HepG2 (cell line): ENCODE measurements at regions not wholly inside any gene's neighbourhood (a gene's known extent, or its start where the extent isn't known, plus 50 kb on each side); places are given as distances from the start of the nearest gene placed in this dataset.

Source experiments
- ATAC-seq: fragments of 200-7000 bp; cut with Tn5 transposase; 3 replicates; pipeline ENCODE4 v1.9.1; 2020; ENCODE audit warnings: mild to moderate bottlenecking, moderate library complexity
- BruUV-seq: library from RNA; stranded (reverse); fragments of 400-500 nt; replicated peaks from 2 replicates; lab custom pipeline; 2021; lab: Mats Ljungman, UMichigan
- CTCF ChIA-PET: fragments of 300-600 bp; formaldehyde crosslinking; extraction: SDS; loops from one replicate; lab custom pipeline; 2021; ENCODE audit warnings: low total read pairs, inconsistent platforms, low intra/inter-chr PET ratio; lab: Yijun Ruan, JAX
- POLR2A ChIA-PET: fragments of 350-600 bp; sonication (Branson Sonifier 250); formaldehyde crosslinking; loops from one replicate; lab custom pipeline; 2020; ENCODE audit warnings: antibody characterized with exemption, inconsistent platforms; lab: Yijun Ruan, JAX
- DNase-seq: peaks from one replicate; pipeline ENCODE4 v3.0.0-alpha.2; 2015; ENCODE audit warnings: low spot score
- FAIRE-seq: peaks from 3 replicates; lab custom pipeline; 2011; peaks lifted over from hg19 to GRCh38; lab: Jason Lieb, UNC
- H2AFZ ChIP-seq: one replicate; pipeline ENCODE4 v1.6.1; 2011; ENCODE audit warnings: low read length, inconsistent platforms
- H3K27ac ChIP-seq: fragments of 300-600 bp; 3 replicates; pipeline ENCODE4 v1.8.0; 2011; ENCODE audit warnings: mixed run types, mild to moderate bottlenecking, mixed read lengths, low read length, inconsistent platforms; ENCODE audit not compliant: insufficient read depth; ENCODE audit errors: extremely low read length
- H3K27me3 ChIP-seq, 2 experiments: fragments of 200-600 bp in 1 of 2; 2 replicates in 1 of 2; 3 replicates in 1 of 2; pipeline versions ENCODE4 v1.6.0 to v1.8.0; 2011; ENCODE audit warnings: low read length in 2 of 2, mild to moderate bottlenecking in 2 of 2, moderate library complexity in 2 of 2, inconsistent platforms in 1 of 2; ENCODE audit not compliant: insufficient read depth in 2 of 2, control insufficient read depth in 1 of 2
- H3K36me3 ChIP-seq, 2 experiments: fragments of 200-600 bp in 1 of 2; replicated peaks in 1 of 2; 2 replicates in 1 of 2; 3 replicates in 1 of 2; pipeline versions ENCODE4 v1.5.1 to v1.8.0; 2011; ENCODE audit warnings: low read length in 2 of 2, inconsistent platforms in 1 of 2; ENCODE audit not compliant: insufficient read depth in 2 of 2, control insufficient read depth in 1 of 2
- H3K4me1 ChIP-seq: 2 replicates; pipeline ENCODE4 v1.5.1; 2012; ENCODE audit warnings: low read length, inconsistent platforms; ENCODE audit not compliant: insufficient read depth
- H3K4me2 ChIP-seq: 2 replicates; pipeline ENCODE4 v1.6.0; 2011; ENCODE audit warnings: low read depth, low read length, inconsistent platforms
- H3K4me3 ChIP-seq, 3 experiments: fragments of 200-600 bp in 1 of 3; sonication (generic), shearing (Covaris generic) in 1 of 3; replicated peaks in 1 of 3; 2 replicates each; pipeline ENCODE4 v1.5.1; 2011 to 2016; ENCODE audit warnings: low read length in 3 of 3, inconsistent platforms in 2 of 3, low read depth in 2 of 3, mild to moderate bottlenecking in 2 of 3, control low read depth in 1 of 3, mixed read lengths in 1 of 3; ENCODE audit not compliant: insufficient read depth in 1 of 3
- H3K79me2 ChIP-seq: one replicate; pipeline ENCODE4 v1.6.1; 2011; ENCODE audit warnings: low read length, inconsistent platforms; ENCODE audit not compliant: insufficient read depth
- H3K9ac ChIP-seq: 2 replicates; pipeline ENCODE4 v1.6.0; 2011; ENCODE audit warnings: mild to moderate bottlenecking, low read depth, low read length, inconsistent platforms; ENCODE audit not compliant: insufficient read depth
- H3K9me3 ChIP-seq: 2 replicates; pipeline ENCODE4 v1.5.1; 2012; ENCODE audit warnings: mild to moderate bottlenecking, low read length
- H4K20me1 ChIP-seq: 2 replicates; pipeline ENCODE4 v1.6.0; 2011; ENCODE audit warnings: inconsistent platforms, mild to moderate bottlenecking, low read length, moderate library complexity; ENCODE audit not compliant: insufficient read depth
- JUND ChIP-seq: sonication (generic); formaldehyde crosslinking; IDR thresholded peaks from 2 replicates; pipeline ENCODE4 v1.8.0; 2022; ENCODE audit warnings: mild to moderate bottlenecking, missing genetic modification reagents
- WGBS: methylation state at CpG from one replicate; pipeline ENCODE4 v1.1.6; 2017; ENCODE audit warnings: low lambda C conversion rate; 5-methylcytosine and 5-hydroxymethylcytosine counted together
- in situ Hi-C: cut with HindIII; loops from 2 replicates; pipeline ENCODE4 v1.10.0; 2017; ENCODE audit warnings: low pct_unique_long_range_greater_than_20kb; ENCODE audit not compliant: extremely low pct_ligation_motif_present
- intact Hi-C: fragments of 100-400 bp; cut with micrococcal nuclease; formaldehyde crosslinking; loops from one replicate; pipeline ENCODE4 v1.10.0; 2022; ENCODE audit not compliant: unreplicated experiment
- TF ChIP-seq, protein P1 (sequence below), 2 experiments: fragments of 450-650 bp in 1 of 2; sonication (generic) in 1 of 2; formaldehyde crosslinking in 1 of 2; IDR thresholded peaks; 2 replicates each; pipeline versions ENCODE4 v1.6.1 to v1.8.0; 2016 to 2022; ENCODE audit warnings: antibody characterized with exemption in 1 of 2, mild to moderate bottlenecking in 1 of 2, missing genetic modification reagents in 1 of 2

- no peaks in the 10 kb centered on the region for H3K79me2 ChIP-seq
- H3K27me3 ChIP-seq: peaks cover 0 to 1% of the 10 kb centered on the region in 2 experiments; a peak in 1 of 5 replicates
- BruUV-seq: no TSS peak
- in situ Hi-C loops: no loop called here
- no peak overlapping the region for H3K9ac ChIP-seq
- no peak for TF ChIP-seq JUND (CRISPR knock-in tag)
- TF ChIP-seq, protein P1, sequence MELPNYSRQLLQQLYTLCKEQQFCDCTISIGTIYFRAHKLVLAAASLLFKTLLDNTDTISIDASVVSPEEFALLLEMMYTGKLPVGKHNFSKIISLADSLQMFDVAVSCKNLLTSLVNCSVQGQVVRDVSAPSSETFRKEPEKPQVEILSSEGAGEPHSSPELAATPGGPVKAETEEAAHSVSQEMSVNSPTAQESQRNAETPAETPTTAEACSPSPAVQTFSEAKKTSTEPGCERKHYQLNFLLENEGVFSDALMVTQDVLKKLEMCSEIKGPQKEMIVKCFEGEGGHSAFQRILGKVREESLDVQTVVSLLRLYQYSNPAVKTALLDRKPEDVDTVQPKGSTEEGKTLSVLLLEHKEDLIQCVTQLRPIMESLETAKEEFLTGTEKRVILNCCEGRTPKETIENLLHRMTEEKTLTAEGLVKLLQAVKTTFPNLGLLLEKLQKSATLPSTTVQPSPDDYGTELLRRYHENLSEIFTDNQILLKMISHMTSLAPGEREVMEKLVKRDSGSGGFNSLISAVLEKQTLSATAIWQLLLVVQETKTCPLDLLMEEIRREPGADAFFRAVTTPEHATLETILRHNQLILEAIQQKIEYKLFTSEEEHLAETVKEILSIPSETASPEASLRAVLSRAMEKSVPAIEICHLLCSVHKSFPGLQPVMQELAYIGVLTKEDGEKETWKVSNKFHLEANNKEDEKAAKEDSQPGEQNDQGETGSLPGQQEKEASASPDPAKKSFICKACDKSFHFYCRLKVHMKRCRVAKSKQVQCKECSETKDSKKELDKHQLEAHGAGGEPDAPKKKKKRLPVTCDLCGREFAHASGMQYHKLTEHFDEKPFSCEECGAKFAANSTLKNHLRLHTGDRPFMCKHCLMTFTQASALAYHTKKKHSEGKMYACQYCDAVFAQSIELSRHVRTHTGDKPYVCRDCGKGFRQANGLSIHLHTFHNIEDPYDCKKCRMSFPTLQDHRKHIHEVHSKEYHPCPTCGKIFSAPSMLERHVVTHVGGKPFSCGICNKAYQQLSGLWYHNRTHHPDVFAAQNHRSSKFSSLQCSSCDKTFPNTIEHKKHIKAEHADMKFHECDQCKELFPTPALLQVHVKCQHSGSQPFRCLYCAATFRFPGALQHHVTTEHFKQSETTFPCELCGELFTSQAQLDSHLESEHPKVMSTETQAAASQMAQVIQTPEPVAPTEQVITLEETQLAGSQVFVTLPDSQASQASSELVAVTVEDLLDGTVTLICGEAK (IDR thresholded peaks at IDR 0.05): peak; percentile 49
- TF ChIP-seq, protein P1 (CRISPR knock-in tag; IDR thresholded peaks at IDR 0.05): peak; percentile 97
- TF ChIP-seq, all 625 proteins: peak for 1
- Histone ChIP-seq H3K4me3 (no peak overlapping the region), H3K4me1 (peaks cover 59% of the 10 kb centered on the region), H3K4me2 (no peak overlapping the region), H2AFZ (no peak overlapping the region), H3K27ac (no peak overlapping the region), H3K36me3 (no peaks in the 10 kb centered on the region), H3K9me3 (no peaks in the 10 kb centered on the region), H4K20me1 (no peaks in the 10 kb centered on the region)
- WGBS: 0% methylated on average over 1 of the region's 1 CpG
- POLR2A ChIA-PET: no interaction called here
- ATAC-seq (no peak), DNase-seq (no peak), FAIRE-seq (no peak)
- intact Hi-C loops: no loop called here
- CTCF ChIA-PET: no interaction called here
Measured at GRCh38 chr21:34019402-34019801, 54.0 kb upstream of the MRPS6 start.
